Keratinocyte (primary cell): ENCODE measurements at regions not wholly inside any gene's neighbourhood (a gene's known extent, or its start where the extent isn't known, plus 50 kb on each side); places are given as distances from the start of the nearest gene placed in this dataset.

Experiments used
- DNase-seq: peaks from one replicate; pipeline ENCODE4 v3.0.0-alpha.2; 2011; ENCODE audit warnings: low read depth, missing footprints, low spot score
- FAIRE-seq: peaks from 2 replicates; lab custom pipeline; 2011; peaks lifted over from hg19 to GRCh38; lab: Jason Lieb, UNC
- H2AFZ ChIP-seq: 2 replicates; pipeline ENCODE4 v1.6.0; 2012; ENCODE audit warnings: low read length, control low read depth, inconsistent platforms; ENCODE audit not compliant: control insufficient read depth
- H3K27ac ChIP-seq: 2 replicates; pipeline ENCODE4 v1.5.1; 2011; ENCODE audit warnings: low read length; ENCODE audit not compliant: control insufficient read depth, insufficient read depth
- H3K27me3 ChIP-seq: 3 replicates; pipeline ENCODE4 v1.6.0; 2011; ENCODE audit warnings: low read length; ENCODE audit not compliant: control insufficient read depth, insufficient read depth; ENCODE audit errors: extremely low read depth
- H3K36me3 ChIP-seq, 2 experiments: 2 replicates in 1 of 2; 3 replicates in 1 of 2; pipeline ENCODE4 v1.5.1; 2011; ENCODE audit warnings: low read length in 2 of 2, mild to moderate bottlenecking in 1 of 2; ENCODE audit not compliant: control insufficient read depth in 2 of 2, insufficient read depth in 2 of 2; ENCODE audit errors: extremely low read depth in 1 of 2
- H3K4me1 ChIP-seq: 3 replicates; pipeline ENCODE4 v1.5.1; 2011; ENCODE audit warnings: low read length; ENCODE audit not compliant: control insufficient read depth, insufficient read depth; ENCODE audit errors: extremely low read depth
- H3K4me2 ChIP-seq: 3 replicates; pipeline ENCODE4 v1.6.0; 2011; ENCODE audit warnings: low read depth, low read length; ENCODE audit not compliant: control insufficient read depth, insufficient read depth; ENCODE audit errors: extremely low read depth
- H3K4me3 ChIP-seq, 3 experiments: fragments of 200-600 bp in 1 of 3; sonication (generic) in 1 of 3; 2 replicates in 2 of 3; 3 replicates in 1 of 3; pipeline ENCODE4 v1.5.1; 2011 to 2016; ENCODE audit warnings: low read length in 3 of 3, mild to moderate bottlenecking in 3 of 3, control low read depth in 2 of 3, inconsistent platforms in 1 of 3, low read depth in 1 of 3, mixed read lengths in 1 of 3, mixed run types in 1 of 3, moderate library complexity in 1 of 3; ENCODE audit not compliant: control insufficient read depth in 2 of 3, insufficient read depth in 2 of 3; ENCODE audit errors: extremely low read depth in 1 of 3
- H3K79me2 ChIP-seq: 2 replicates; pipeline ENCODE4 v1.6.0; 2012; ENCODE audit warnings: low read length; ENCODE audit not compliant: control insufficient read depth, insufficient read depth
- H3K9ac ChIP-seq: 3 replicates; pipeline ENCODE4 v1.6.0; 2011; ENCODE audit warnings: low read length; ENCODE audit not compliant: control insufficient read depth, insufficient read depth; ENCODE audit errors: extremely low read depth
- H3K9me1 ChIP-seq: 3 replicates; pipeline ENCODE4 v1.6.0; 2011; ENCODE audit warnings: low read length; ENCODE audit not compliant: control insufficient read depth, insufficient read depth; ENCODE audit errors: extremely low read depth
- H3K9me3 ChIP-seq: 2 replicates; pipeline ENCODE4 v1.5.1; 2012; ENCODE audit warnings: low read depth, low read length; ENCODE audit not compliant: control insufficient read depth
- H4K20me1 ChIP-seq: 3 replicates; pipeline ENCODE4 v1.6.0; 2011; ENCODE audit warnings: low read length; ENCODE audit not compliant: control insufficient read depth, insufficient read depth; ENCODE audit errors: extremely low read depth
- CTCF ChIP-seq, 3 experiments: IDR thresholded peaks in 1 of 3; conservative IDR thresholded peaks in 1 of 3; optimal IDR thresholded peaks in 1 of 3; 2 replicates in 2 of 3; 3 replicates in 1 of 3; pipeline versions ENCODE3 to v1.5.1; 2011; ENCODE audit warnings: low read length in 3 of 3, mild to moderate bottlenecking in 3 of 3, moderate library complexity in 2 of 3, control low read depth in 1 of 3, inconsistent platforms in 1 of 3; ENCODE audit not compliant: insufficient read depth in 2 of 3; ENCODE audit errors: extremely low read depth in 1 of 3
- EZH2 ChIP-seq: IDR thresholded peaks from one replicate; pipeline ENCODE4 v1.6.1; 2012; ENCODE audit warnings: inconsistent platforms, mild to moderate bottlenecking, low read length, moderate library complexity
- dilution Hi-C: fragments of 300-500 bp; cut with MboI; formaldehyde crosslinking; loops from one replicate; pipeline ENCODE4 v1.7.0; 2020; ENCODE audit warnings: low sequenced_read_pairs; ENCODE audit not compliant: extremely low pct_ligation_motif_present

GRCh38 chr9:91158946-91159345 lies 202.8 kb downstream of the AUH start:
- H3K9me1 ChIP-seq = no peaks in the 10 kb centered on the region
- peaks cover 7% of the 10 kb centered on the region for H3K27me3 ChIP-seq
- no peaks in the 10 kb centered on the region for H4K20me1 ChIP-seq
- no peak overlapping the region for H3K27ac ChIP-seq
- no peak overlapping the region for H3K4me2 ChIP-seq
- H2AFZ ChIP-seq = no peak overlapping the region
- H3K79me2 ChIP-seq = no peaks in the 10 kb centered on the region
- no peaks in the 10 kb centered on the region for H3K9me3 ChIP-seq
- no peaks in the 10 kb centered on the region for H3K36me3 ChIP-seq
- TF ChIP-seq CTCF (optimal IDR thresholded peaks at IDR 0.05 in 1 of 3, IDR thresholded peaks at IDR 0.05 in 1 of 3, conservative IDR thresholded peaks at IDR 0.05 in 1 of 3; ENCODE audit: extremely low read depth in 1 of 3, insufficient read depth in 2 of 3, low read length in 3 of 3) (no peak), EZH2 (no peak)
- no peak overlapping the region for H3K4me3 ChIP-seq
- dilution Hi-C loops = no loop called here
- no peak overlapping the region for H3K9ac ChIP-seq
- DNase-seq = no peak
- H3K4me1 ChIP-seq = peaks cover 21% of the 10 kb centered on the region
- FAIRE-seq = no peak

- H3K4me3 ChIP-seq = no peak overlapping the region
- H3K79me2 ChIP-seq = no peaks in the 10 kb centered on the region
- peaks cover 8% of the 10 kb centered on the region for H3K27me3 ChIP-seq
- no peaks in the 10 kb centered on the region for H4K20me1 ChIP-seq
- H3K9me1 ChIP-seq = no peaks in the 10 kb centered on the region
- no peak for FAIRE-seq
- H3K4me2 ChIP-seq = no peak overlapping the region
- no peaks in the 10 kb centered on the region for H3K9me3 ChIP-seq
- no peaks in the 10 kb centered on the region for H3K36me3 ChIP-seq
- no peak for DNase-seq
- H3K27ac ChIP-seq = no peak overlapping the region
- no peak overlapping the region for H2AFZ ChIP-seq
- dilution Hi-C loops = no loop called here
- TF ChIP-seq EZH2 = no peak
- no peak for TF ChIP-seq CTCF (optimal IDR thresholded peaks at IDR 0.05 in 1 of 3, IDR thresholded peaks at IDR 0.05 in 1 of 3, conservative IDR thresholded peaks at IDR 0.05 in 1 of 3; ENCODE audit: extremely low read depth in 1 of 3, insufficient read depth in 2 of 3, low read length in 3 of 3)
- H3K9ac ChIP-seq = no peak overlapping the region
- H3K4me1 ChIP-seq = peaks cover 28% of the 10 kb centered on the region
Observed at GRCh38 chr9:91159664-91160121, 202.0 kb downstream of the AUH start.
